ENCODE measurements at regions not wholly inside any gene's neighbourhood (a gene's known extent, or its start where the extent isn't known, plus 50 kb on each side); places are given as distances from the start of the nearest gene placed in this dataset.
"Not testable (repeated sequence)": the region's sequence is repeated elsewhere in the genome, so short reads cannot be mapped to it uniquely, and the experiment has no call there.

- no peak for DNase-seq
Measured at GRCh38 chr3:166291186-166291955, 454.1 kb upstream of the BCHE start.

GRCh38 chr3:166285001-166285400, 447.8 kb upstream of the BCHE start:
- DNase-seq = no peak

GRCh38 chr3:166283840-166284239, 446.6 kb upstream of the BCHE start:
- DNase-seq = no peak

- DNase-seq = no peak
Measured at GRCh38 chr3:166282931-166283330, 445.7 kb upstream of the BCHE start.

DNA sequence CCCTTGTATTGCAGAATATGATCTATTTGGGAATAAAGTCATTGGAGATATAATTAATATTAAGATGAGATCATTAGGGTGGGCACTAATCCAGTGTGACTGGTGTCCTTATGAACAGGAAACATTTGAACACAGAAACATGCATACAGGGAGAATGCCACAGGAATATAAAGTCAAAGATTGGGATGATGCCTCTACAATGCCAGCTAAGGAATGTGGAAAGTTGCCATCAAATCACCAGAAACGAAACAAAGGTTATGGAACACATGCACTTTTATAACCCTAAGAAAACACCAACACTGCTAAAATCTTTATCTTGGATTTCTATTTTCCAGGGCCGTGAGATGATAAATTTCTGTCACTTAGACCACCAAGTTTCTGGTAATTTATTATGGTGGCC, 442.4 kb upstream of the BCHE start:
- DNase-seq = no peak

DNA sequence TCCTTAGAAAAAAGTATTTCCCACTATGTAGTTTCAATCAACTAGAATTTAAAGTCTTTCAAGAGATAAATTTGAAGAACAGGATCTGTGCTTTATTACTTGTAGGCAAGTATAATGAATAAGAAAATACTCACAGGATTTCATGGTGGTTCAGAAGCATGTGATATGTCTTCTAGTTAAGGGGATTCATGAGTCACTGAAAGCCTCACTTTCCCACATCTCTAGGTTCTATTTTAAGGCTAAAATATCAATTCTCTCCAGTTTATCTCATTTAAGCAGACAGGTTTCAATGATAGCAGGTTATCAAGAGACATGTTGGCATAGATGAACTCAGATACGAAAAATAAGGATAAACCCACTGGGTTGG, 437.8 kb upstream of the BCHE start:
- no peak for DNase-seq

DNA sequence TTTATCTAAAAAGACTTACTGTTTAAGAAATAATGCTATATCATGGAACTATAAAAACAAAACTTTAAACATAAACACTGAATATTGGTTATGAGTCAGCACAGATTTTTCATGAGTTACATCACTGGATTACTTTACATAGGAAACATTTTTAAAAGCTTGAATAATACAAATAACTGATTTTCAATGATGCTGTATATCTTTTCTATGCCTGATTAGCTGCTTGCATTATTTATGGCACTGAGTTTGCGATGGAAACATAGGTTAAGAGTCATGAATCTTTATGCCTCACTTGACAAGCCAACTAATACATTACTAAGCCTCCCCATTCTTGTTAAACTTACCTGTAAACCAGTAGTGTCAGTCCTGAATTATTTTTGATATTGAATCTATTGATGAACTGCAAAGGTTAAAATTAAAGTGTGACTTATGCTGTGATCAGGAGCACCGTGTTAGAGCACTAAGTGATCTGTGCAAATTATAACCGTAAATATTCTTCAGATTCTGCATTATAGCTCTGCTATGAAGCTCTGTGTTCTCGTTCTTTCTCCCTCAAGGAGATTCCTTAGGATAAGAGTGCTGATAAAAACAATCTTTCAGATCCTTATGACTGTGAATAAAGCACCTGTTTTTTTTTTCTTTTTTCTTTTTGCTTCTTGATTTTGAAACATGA, 437.3 kb upstream of the BCHE start:
- no peak for DNase-seq

DNA sequence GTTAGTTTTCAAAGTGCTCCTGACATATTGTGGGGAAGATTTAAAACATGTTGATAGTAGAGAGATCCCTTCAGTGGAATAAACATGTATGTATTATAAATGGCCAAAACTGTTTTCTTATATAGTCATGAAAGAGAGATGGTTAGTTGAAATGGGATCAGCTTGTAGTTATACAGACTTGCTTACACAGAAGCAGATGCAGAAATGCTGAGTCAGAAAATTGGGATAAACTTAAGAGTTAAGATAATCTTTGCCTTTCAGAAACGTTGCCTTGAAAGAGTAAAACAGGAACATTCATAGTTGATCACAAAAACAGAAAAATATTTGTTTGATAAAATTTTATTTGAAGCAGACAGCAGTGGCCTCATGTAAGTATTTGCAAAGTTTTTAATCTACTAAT, 433.2 kb upstream of the BCHE start:
- no peak for DNase-seq

- DNase-seq = no peak
Measured at GRCh38 chr3:166265153-166265552, 427.9 kb upstream of the BCHE start.

GRCh38 chr3:166263460-166263859, 426.2 kb upstream of the BCHE start:
- no peak for DNase-seq

DNA sequence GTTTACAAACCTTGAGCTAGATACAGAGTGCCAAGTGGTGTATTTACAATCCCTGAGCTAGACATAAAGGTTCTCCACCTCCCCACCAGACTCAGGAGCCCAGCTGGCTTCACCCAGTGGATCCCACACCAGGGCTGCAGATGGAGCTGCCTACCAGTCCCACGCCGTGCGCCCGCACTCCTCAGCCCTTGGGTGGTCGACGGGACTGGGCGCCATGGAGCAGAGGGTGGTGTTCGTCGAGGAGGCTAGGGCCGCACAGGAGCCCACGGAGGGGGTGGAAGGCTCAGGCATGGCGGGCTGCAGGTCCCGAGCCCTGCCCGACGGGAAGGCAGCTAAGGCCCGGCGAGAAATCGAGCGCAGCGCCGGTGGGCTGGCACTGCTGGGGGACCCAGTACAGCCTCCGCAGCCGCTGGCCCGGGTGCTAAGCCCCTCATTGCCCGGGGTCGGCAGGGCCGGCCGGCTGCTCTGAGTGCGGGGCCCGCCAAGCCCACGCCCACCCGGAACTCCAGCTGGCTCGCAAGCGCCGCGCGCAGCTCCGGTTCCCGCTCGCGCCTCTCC, 421.1 kb upstream of the BCHE start:
- DNase-seq = not testable (repeated sequence)

DNA sequence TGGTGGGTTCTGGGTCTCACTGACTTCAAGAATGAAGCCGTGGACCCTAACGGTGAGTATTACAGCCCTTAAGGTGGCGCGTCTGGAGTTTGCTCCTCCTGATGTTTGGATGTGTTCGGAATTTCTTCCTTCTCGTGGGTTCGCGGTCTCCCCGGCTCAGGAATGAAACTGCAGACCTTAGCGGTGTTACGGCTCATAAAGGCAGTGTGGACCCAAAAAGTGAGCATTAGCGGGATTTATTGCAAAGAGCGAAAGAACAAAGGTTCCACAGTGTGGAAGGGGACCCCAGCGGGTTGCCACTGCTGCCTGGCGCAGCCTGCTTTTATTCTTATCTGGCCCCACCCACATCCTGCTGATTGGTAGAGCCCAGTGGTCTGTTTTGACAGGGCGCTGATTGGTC, 420.5 kb upstream of the BCHE start:
- no peak for DNase-seq

DNA sequence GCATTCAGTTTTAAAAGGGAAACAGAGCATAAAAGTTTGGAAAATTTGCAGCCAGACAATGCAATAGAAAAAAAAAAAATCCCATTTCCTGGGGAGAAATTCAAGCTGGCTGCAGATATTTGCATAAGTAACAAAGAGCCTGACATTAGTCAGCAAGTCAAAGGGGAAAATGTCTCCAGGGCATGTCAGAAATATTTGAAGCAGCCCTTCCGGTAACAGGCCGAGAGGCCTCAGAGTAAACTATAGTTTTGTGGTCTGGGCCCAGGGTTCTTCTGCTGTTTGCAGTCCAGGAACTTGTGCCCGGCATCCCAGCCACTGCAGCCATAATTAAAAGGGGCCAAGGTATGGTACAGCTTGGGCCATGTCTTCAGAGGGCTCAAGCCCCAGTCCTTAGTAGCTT, 411.6 kb upstream of the BCHE start:
- DNase-seq = no peak

- DNase-seq = no peak
Measured at GRCh38 chr3:166243511-166243910, 406.3 kb upstream of the BCHE start.

DNA sequence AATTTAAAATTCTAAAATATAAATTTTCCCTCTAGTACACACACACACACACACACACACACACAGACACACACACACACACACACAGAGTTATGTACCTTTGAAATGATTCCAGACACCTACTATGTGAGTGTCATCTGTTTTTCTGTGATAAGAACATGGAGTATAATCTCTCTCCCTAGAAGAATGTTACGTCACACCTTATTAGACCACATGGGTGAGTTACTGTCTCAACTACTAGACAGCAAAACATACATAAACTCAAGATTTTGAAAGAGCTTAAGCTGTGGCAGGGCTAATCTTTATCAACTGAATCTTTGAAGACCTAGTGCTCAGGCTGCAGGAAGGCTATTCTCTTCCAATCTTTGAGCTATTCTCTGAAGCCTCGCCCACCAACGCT, 385.9 kb upstream of the BCHE start:
- no peak for DNase-seq

DNA sequence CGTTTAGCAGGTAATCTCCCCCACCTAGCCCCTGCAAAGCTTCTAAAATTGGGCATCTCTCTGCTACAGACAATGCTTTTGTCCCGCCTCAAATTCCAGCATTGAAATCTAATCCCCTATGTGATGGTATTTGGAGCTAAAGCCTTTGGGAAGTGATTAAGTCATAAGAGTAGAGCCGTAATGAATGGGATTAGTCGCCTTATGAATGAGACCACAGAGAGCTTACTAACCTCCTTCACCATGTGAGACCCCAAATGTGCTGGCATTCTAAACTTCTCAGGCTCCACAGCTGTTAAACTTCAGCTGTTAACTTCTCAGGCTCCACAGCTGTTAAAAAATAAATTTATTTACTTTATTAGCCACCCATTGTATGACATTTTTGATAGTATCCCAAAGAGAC, 374.2 kb upstream of the BCHE start:
- DNase-seq = no peak

GRCh38 chr3:166209701-166210100, 372.5 kb upstream of the BCHE start:
- DNase-seq = no peak

DNA sequence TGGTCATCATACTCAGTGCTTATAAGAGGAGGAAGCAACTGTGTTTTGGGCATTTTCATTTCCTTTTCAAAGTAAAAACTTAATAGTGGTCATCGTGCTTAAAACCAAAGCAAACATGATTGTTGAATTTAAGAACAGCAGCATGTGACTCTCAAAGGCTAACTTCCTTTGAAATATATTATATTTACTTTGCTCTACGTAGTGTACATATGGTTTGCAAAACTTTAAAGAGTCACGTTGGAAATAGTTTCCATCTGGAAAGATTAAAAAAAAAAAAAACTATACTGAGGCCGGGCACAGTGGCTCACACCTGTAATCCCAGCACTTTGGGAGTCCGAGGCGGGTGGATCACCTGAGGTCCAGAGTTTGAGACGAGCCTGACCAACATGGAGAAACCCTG, 367.9 kb upstream of the BCHE start:
- DNase-seq = no peak

- DNase-seq = no peak
Measured at GRCh38 chr3:166201476-166201875, 364.3 kb upstream of the BCHE start.

- DNase-seq = no peak
Measured at GRCh38 chr3:166199491-166199890, 362.3 kb upstream of the BCHE start.

DNA sequence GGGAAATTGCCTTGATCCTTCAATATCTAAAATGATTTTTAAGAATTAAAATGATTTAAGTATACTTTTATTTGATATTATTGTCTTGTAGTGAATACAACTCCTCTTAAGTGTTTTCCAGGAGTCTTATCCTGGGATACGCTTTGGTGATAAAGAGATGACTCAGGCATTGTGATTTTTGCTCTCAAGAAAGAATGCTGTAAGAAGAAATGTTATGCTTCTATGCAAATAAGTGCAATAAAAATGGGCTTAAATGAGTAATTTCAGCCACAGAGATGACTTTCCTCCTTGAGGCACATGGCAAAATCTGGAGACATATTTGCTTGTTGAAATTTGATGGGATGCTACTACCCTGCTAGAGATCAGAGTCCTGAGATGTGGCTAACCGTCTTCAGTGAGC, 358.6 kb upstream of the BCHE start:
- no peak for DNase-seq

DNA sequence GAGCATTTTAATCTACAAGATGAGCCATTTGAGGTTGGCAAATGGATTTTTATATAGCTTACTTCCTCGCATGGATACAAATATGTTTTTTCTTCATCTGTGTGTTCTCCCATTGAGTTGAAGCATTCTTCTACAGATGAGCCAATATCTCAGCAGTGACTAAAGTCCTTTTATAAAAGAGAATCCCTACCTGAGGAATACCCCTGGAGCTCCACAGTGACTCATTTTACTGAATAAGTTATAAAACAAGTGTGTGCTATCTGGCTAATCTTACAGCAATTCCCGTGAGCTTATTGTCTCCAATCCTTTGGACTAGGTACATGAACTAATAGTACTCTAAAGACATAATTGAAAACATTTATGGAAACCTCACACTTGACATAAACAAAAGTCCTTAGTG, 354.2 kb upstream of the BCHE start:
- DNase-seq = no peak

- DNase-seq = no peak
Measured at GRCh38 chr3:166190360-166190759, 353.1 kb upstream of the BCHE start.

GRCh38 chr3:166187237-166187636, 350.0 kb upstream of the BCHE start:
- no peak for DNase-seq

DNA sequence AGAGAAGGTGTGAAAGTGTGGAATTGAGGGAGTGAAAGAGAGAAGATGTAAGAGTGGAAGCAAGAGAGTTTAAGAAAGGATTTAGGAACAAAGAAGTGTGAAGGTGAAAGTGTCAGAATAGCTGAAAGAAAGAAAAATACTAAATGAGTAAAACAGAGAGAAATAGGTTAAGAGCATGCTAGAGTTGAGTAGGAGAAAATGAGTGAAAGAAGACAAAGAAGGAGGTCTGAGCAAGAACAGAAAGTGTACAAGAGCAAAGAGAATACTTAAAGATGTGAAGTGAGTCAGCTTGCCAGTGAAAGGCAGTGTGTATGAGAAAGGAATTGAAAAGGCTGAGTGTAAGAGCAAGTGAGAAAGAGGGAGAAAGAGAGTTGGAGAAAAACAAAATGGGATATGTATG, 348.8 kb upstream of the BCHE start:
- DNase-seq = no peak

All from SHP77 treated with DMSO at 0.1 percent for 48 hours (cell line).